H9 (cell line): ENCODE measurements at regions not wholly inside any gene's neighbourhood (a gene's known extent, or its start where the extent isn't known, plus 50 kb on each side); places are given as distances from the start of the nearest gene placed in this dataset.

Experiments
- DNase-seq: peaks from one replicate; pipeline ENCODE4 v3.0.0-alpha.2; 2017
- H2AFZ ChIP-seq: one replicate; pipeline ENCODE4 v1.6.1; 2013; ENCODE audit warnings: mild to moderate bottlenecking, low read length, control low read depth, moderate library complexity
- H2AK5ac ChIP-seq: 2 replicates; pipeline ENCODE4 v1.6.1; 2013; ENCODE audit warnings: low read length, control low read depth, mixed read lengths; ENCODE audit not compliant: insufficient read length
- H2BK120ac ChIP-seq: one replicate; pipeline ENCODE4 v1.6.1; 2013; ENCODE audit warnings: low read depth, mild to moderate bottlenecking, low read length, control low read depth, inconsistent platforms; ENCODE audit not compliant: poor library complexity, severe bottlenecking
- H2BK12ac ChIP-seq: 2 replicates; pipeline ENCODE4 v1.6.1; 2013; ENCODE audit warnings: low read length, control low read depth, mixed read lengths, low read depth; ENCODE audit not compliant: insufficient read length
- H2BK15ac ChIP-seq: 2 replicates; pipeline ENCODE4 v1.6.1; 2013; ENCODE audit warnings: low read depth, low read length, control low read depth
- H2BK20ac ChIP-seq: one replicate; pipeline ENCODE4 v1.6.1; 2013; ENCODE audit warnings: low read depth, mild to moderate bottlenecking, low read length, control low read depth, inconsistent platforms; ENCODE audit not compliant: poor library complexity, severe bottlenecking
- H2BK5ac ChIP-seq: 2 replicates; pipeline ENCODE4 v1.6.1; 2013; ENCODE audit warnings: low read length, control low read depth, mixed read lengths; ENCODE audit not compliant: insufficient read length
- H3K14ac ChIP-seq: 2 replicates; pipeline ENCODE4 v1.6.1; 2013; ENCODE audit warnings: low read length, control low read depth; ENCODE audit not compliant: insufficient read depth
- H3K18ac ChIP-seq: 2 replicates; pipeline ENCODE4 v1.6.1; 2013; ENCODE audit warnings: low read depth, mild to moderate bottlenecking, mixed read lengths, low read length, control low read depth; ENCODE audit not compliant: insufficient read length
- H3K23ac ChIP-seq: 2 replicates; pipeline ENCODE4 v1.6.1; 2013; ENCODE audit warnings: low read length, control low read depth, mixed read lengths, low read depth; ENCODE audit not compliant: insufficient read length
- H3K23me2 ChIP-seq: 2 replicates; pipeline ENCODE4 v1.6.1; 2013; ENCODE audit warnings: low read depth, mild to moderate bottlenecking, mixed read lengths, low read length, control low read depth; ENCODE audit not compliant: insufficient read length, poor library complexity, severe bottlenecking
- H3K27ac ChIP-seq: 2 replicates; pipeline ENCODE4 v1.5.1; 2013; ENCODE audit warnings: low read length, control low read depth, mixed read lengths, low read depth; ENCODE audit not compliant: insufficient read length
- H3K27me3 ChIP-seq: 2 replicates; pipeline ENCODE4 v1.6.1; 2013; ENCODE audit warnings: low read length, control low read depth, inconsistent platforms; ENCODE audit not compliant: insufficient read depth
- H3K4ac ChIP-seq: 2 replicates; pipeline ENCODE4 v1.6.1; 2013; ENCODE audit warnings: low read depth, mild to moderate bottlenecking, control low read depth, inconsistent platforms, low read length, moderate library complexity
- H3K4me1 ChIP-seq: 2 replicates; pipeline ENCODE4 v1.6.1; 2013; ENCODE audit warnings: low read length, control low read depth, inconsistent platforms; ENCODE audit not compliant: insufficient read depth
- H3K4me2 ChIP-seq: 2 replicates; pipeline ENCODE4 v1.6.1; 2013; ENCODE audit warnings: low read length, control low read depth, mixed read lengths; ENCODE audit not compliant: insufficient read length, insufficient read depth
- H3K56ac ChIP-seq: 2 replicates; pipeline ENCODE4 v1.6.1; 2013; ENCODE audit warnings: low read depth, mild to moderate bottlenecking, mixed read lengths, low read length, control low read depth; ENCODE audit not compliant: insufficient read length
- H3K79me1 ChIP-seq: 2 replicates; pipeline ENCODE4 v1.6.1; 2013; ENCODE audit warnings: low read depth, mild to moderate bottlenecking, moderate library complexity, low read length, control low read depth, inconsistent platforms; ENCODE audit not compliant: insufficient read depth, poor library complexity, severe bottlenecking
- H3K79me2 ChIP-seq: 2 replicates; pipeline ENCODE4 v1.6.1; 2013; ENCODE audit warnings: low read length, control low read depth, inconsistent platforms; ENCODE audit not compliant: insufficient read depth
- H3K9ac ChIP-seq: 2 replicates; pipeline ENCODE4 v1.6.1; 2013; ENCODE audit warnings: low read length, control low read depth, mixed read lengths; ENCODE audit not compliant: insufficient read length; ENCODE audit errors: extremely low read depth
- H3K9me3 ChIP-seq: one replicate; pipeline ENCODE4 v1.6.1; 2013; ENCODE audit warnings: low read depth, low read length, inconsistent platforms; ENCODE audit not compliant: control insufficient read depth
- H3T11ph ChIP-seq: one replicate; pipeline ENCODE4 v1.6.1; 2013; ENCODE audit warnings: mild to moderate bottlenecking, low read length, control low read depth, inconsistent platforms
- H4K20me1 ChIP-seq: one replicate; pipeline ENCODE4 v1.6.1; 2013; ENCODE audit not compliant: control insufficient read depth, insufficient read length, insufficient read depth
- H4K5ac ChIP-seq: 2 replicates; pipeline ENCODE4 v1.6.1; 2013; ENCODE audit warnings: low read depth, mild to moderate bottlenecking, mixed read lengths, low read length, control low read depth; ENCODE audit not compliant: insufficient read length
- H4K8ac ChIP-seq: replicated peaks from 2 replicates; pipeline ENCODE4 v1.6.1; 2013; ENCODE audit warnings: low read length, control low read depth, mixed read lengths, low read depth; ENCODE audit not compliant: insufficient read length
- H4K91ac ChIP-seq: 2 replicates; pipeline ENCODE4 v1.6.1; 2013; ENCODE audit warnings: low read depth, mild to moderate bottlenecking, moderate library complexity, mixed read lengths, low read length, control low read depth; ENCODE audit not compliant: insufficient read length
- H3K27ac Mint-ChIP-seq, 3 experiments: 2 replicates in 2 of 3; 3 replicates in 1 of 3; pipeline ENCODE4 v1.8.0; 2020 to 2021; ENCODE audit warnings: mixed read lengths in 3 of 3, mild to moderate bottlenecking in 1 of 3, moderate library complexity in 1 of 3
- H3K27me3 Mint-ChIP-seq: 2 replicates; pipeline ENCODE4 v1.8.0; 2021; ENCODE audit warnings: low read depth, mild to moderate bottlenecking, moderate library complexity, mixed read lengths
- H3K36me3 Mint-ChIP-seq, 3 experiments: 2 replicates in 2 of 3; 3 replicates in 1 of 3; pipeline ENCODE4 v1.8.0; 2020 to 2021; ENCODE audit warnings: low read depth in 3 of 3, mixed read lengths in 3 of 3; ENCODE audit not compliant: insufficient read depth in 1 of 3
- H3K4me1 Mint-ChIP-seq, 2 experiments: 2 replicates each; pipeline ENCODE4 v1.8.0; 2020; ENCODE audit warnings: mixed read lengths in 2 of 2
- H3K4me3 Mint-ChIP-seq, 2 experiments: 2 replicates in 1 of 2; 3 replicates in 1 of 2; pipeline ENCODE4 v1.8.0; 2020 to 2021; ENCODE audit warnings: mild to moderate bottlenecking in 2 of 2, mixed read lengths in 2 of 2, moderate library complexity in 1 of 2
- H3K9me3 Mint-ChIP-seq, 2 experiments: 2 replicates in 1 of 2; 3 replicates in 1 of 2; pipeline ENCODE4 v1.8.0; 2020; ENCODE audit warnings: mild to moderate bottlenecking in 2 of 2, mixed read lengths in 2 of 2, moderate library complexity in 1 of 2
- CTCF ChIP-seq: fragments of 200-600 bp; sonication (generic); conservative IDR thresholded peaks from 3 replicates; pipeline ENCODE4 v1.8.0; 2021; ENCODE audit warnings: antibody characterized with exemption, mild to moderate bottlenecking
- WGBS: extraction: QIAGEN DNeasy Blood & Tissue Kit; methylation state at CpG from one replicate; pipeline ENCODE4 v1.1.7; 2013; ENCODE audit warnings: missing lambda C conversion rate, low lambda C conversion rate, mixed read lengths; ENCODE audit not compliant: insufficient read length; ENCODE audit errors: extremely low coverage; 5-methylcytosine and 5-hydroxymethylcytosine counted together

- no peak overlapping the region for H4K8ac ChIP-seq
- peak overlapping the region; percentile 18 to 58; a peak in 3 of 5 replicates for H3K4me3 Mint-ChIP-seq
- H2AFZ ChIP-seq = no peak overlapping the region
- H3K14ac ChIP-seq = peak overlapping the region; percentile 39
- peak overlapping the region; percentile 35 for H3K18ac ChIP-seq
- no peak overlapping the region for H2BK120ac ChIP-seq
- H2BK12ac ChIP-seq = no peak overlapping the region
- no peak overlapping the region for H4K91ac ChIP-seq
- no peaks in the 10 kb centered on the region for H3K27me3 ChIP-seq
- H3K27me3 Mint-ChIP-seq = no peaks in the 10 kb centered on the region; the same call in 1 of the 2 replicates
- no CpG with 5 or more reads among the region's 13 CpGs for WGBS
- H3K23ac ChIP-seq = no peak overlapping the region
- no peak overlapping the region for H3K4ac ChIP-seq
- H3K27ac ChIP-seq = peak overlapping the region; percentile 53
- H3K79me1 ChIP-seq = peaks cover 3% of the 10 kb centered on the region
- no peak for TF ChIP-seq CTCF
- peaks cover 33% of the 10 kb centered on the region for H3K4me1 ChIP-seq
- H3K23me2 ChIP-seq = no peaks in the 10 kb centered on the region
- H4K5ac ChIP-seq = no peak overlapping the region
- H3K36me3 Mint-ChIP-seq = peaks cover 0 to 4% (median 0%) of the 10 kb centered on the region in 3 experiments; a peak in 3 of 7 replicates
- H3K4me1 Mint-ChIP-seq = peaks cover 90 to 94% of the 10 kb centered on the region in 2 experiments
- H4K20me1 ChIP-seq = no peaks in the 10 kb centered on the region
- peak overlapping the region; percentile 6 for H3K4me2 ChIP-seq
- no peak overlapping the region for H3K56ac ChIP-seq
- no peak overlapping the region for H2BK15ac ChIP-seq
- no peak overlapping the region for H2BK5ac ChIP-seq
- no peak overlapping the region for H2AK5ac ChIP-seq
- H3K9ac ChIP-seq = no peak overlapping the region
- H3K27ac Mint-ChIP-seq = peak overlapping the region; percentile 91 to 96 (median 95)
- no peak overlapping the region for H3T11ph ChIP-seq
- H3K9me3 ChIP-seq = no peaks in the 10 kb centered on the region
- peaks cover 8% of the 10 kb centered on the region; the same call in 1 of the 2 replicates for H3K79me2 ChIP-seq
- DNase-seq = peak; percentile 80
- H2BK20ac ChIP-seq = no peak overlapping the region
- H3K9me3 Mint-ChIP-seq = no peaks in the 10 kb centered on the region
Measured at GRCh38 chr2:120786038-120786960, 50.6 kb downstream of the GLI2 start.
